ENCODE measurements at regions not wholly inside any gene's neighbourhood (a gene's known extent, or its start where the extent isn't known, plus 50 kb on each side); places are given as distances from the start of the nearest gene placed in this dataset.

DNA sequence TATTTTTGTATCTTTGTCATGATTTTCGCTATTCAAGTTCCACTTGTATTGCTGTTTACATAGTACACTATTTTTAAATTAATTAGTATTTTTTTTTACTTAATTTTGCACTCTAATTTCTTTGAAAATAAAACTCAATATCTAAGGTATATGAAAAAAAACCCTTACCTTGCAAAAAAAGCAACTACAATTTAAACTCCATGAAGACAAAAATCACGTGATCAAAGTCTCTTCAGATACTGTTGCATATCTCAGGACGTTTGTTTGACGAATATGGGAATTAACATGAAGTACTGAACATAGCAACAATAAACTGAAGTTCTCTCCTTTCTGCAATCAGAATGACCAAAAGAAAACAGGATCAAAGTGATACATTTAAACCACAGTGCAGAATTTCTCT, 968.4 kb upstream of the SEL1L start:
- TF ChIP-seq CTCF (IDR thresholded peaks at IDR 0.05) (no peak), POLR2A (IDR thresholded peaks at IDR 0.05) (no peak)
